Mesodermal cell (in vitro differentiated cells): ENCODE measurements at regions not wholly inside any gene's neighbourhood (a gene's known extent, or its start where the extent isn't known, plus 50 kb on each side); places are given as distances from the start of the nearest gene placed in this dataset.
"Not testable (repeated sequence)": the region's sequence is repeated elsewhere in the genome, so short reads cannot be mapped to it uniquely, and the experiment has no call there.

Experiments used
- H3K27ac ChIP-seq: 2 replicates; pipeline ENCODE4 v1.7.0; 2013; ENCODE audit warnings: mild to moderate bottlenecking, low read depth, low read length, moderate library complexity; ENCODE audit not compliant: severe bottlenecking
- H3K36me3 ChIP-seq: 2 replicates; pipeline ENCODE4 v1.7.1; 2013; ENCODE audit warnings: mild to moderate bottlenecking, low read length, moderate library complexity; ENCODE audit not compliant: control insufficient read depth, insufficient read depth
- H3K4me1 ChIP-seq: one replicate; pipeline ENCODE4 v1.7.1; 2013; ENCODE audit warnings: mild to moderate bottlenecking, low read length; ENCODE audit not compliant: insufficient read depth, control insufficient read depth, poor library complexity, severe bottlenecking
- H3K4me3 ChIP-seq: 2 replicates; pipeline ENCODE4 v1.7.0; 2013; ENCODE audit warnings: low read length, control low read depth, mild to moderate bottlenecking; ENCODE audit not compliant: insufficient read depth, poor library complexity, severe bottlenecking; ENCODE audit errors: extremely low read depth
- H3K9me3 ChIP-seq: 2 replicates; pipeline ENCODE4 v1.7.1; 2013; ENCODE audit warnings: mild to moderate bottlenecking, low read length, moderate library complexity; ENCODE audit not compliant: control insufficient read depth
- WGBS, 2 experiments: methylation state at CpG; one replicate each; pipeline ENCODE4 v1.1.5; 2013; ENCODE audit warnings: missing lambda C conversion rate in 2 of 2; ENCODE audit not compliant: insufficient coverage in 2 of 2; 5-methylcytosine and 5-hydroxymethylcytosine counted together

- no peaks in the 10 kb centered on the region for H3K36me3 ChIP-seq
- H3K4me3 ChIP-seq: no peak overlapping the region
- 91% methylated on average over 1 of the region's 1 CpG; no CpG with 5 or more reads in 1 of the 2 experiments for WGBS, 2 experiments
- no peaks in the 10 kb centered on the region for H3K9me3 ChIP-seq
- H3K4me1 ChIP-seq: peaks cover 17% of the 10 kb centered on the region
- H3K27ac ChIP-seq: no peak overlapping the region
Measured at GRCh38 chr21:35473496-35473895, 424.4 kb upstream of the RUNX1 start.

GRCh38 chr21:35470522-35470921 is 421.4 kb upstream of the RUNX1 start:
- Histone ChIP-seq H3K9me3 (peaks cover 4% of the 10 kb centered on the region), H3K4me1 (no peaks in the 10 kb centered on the region), H3K36me3 (no peaks in the 10 kb centered on the region), H3K4me3 (no peak overlapping the region), H3K27ac (no peak overlapping the region)
- WGBS, 2 experiments: 24 to 33% methylated on average over 1 to 3 of the region's 5 CpGs

DNA sequence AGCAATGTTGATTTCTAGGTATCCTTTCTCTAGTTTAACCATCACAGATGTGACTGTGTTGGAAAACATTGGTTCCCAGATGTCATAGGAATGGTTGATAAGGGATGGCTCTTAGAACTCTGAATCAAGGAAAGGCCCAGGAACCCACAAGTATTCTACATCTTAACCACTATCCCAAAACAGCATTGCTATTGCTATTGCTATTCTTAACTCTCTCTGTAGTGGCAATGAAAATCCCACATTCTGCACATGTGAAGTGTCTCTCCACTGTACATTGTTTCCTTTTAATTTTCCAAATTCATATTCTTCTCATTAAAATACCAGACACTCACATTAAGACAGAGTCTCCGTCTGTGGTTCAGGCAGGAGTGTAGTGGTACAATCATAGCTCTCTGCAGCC is 420.4 kb upstream of the RUNX1 start:
- Histone ChIP-seq H3K4me1 (no peaks in the 10 kb centered on the region), H3K27ac (no peak overlapping the region), H3K4me3 (no peak overlapping the region), H3K36me3 (no peaks in the 10 kb centered on the region), H3K9me3 (peaks cover 4% of the 10 kb centered on the region)
- 83 to 88% methylated on average over 1 of the region's 1 CpG for WGBS, 2 experiments

- Histone ChIP-seq H3K4me3 (no peak overlapping the region), H3K9me3 (peaks cover 4% of the 10 kb centered on the region), H3K4me1 (no peaks in the 10 kb centered on the region), H3K36me3 (no peaks in the 10 kb centered on the region), H3K27ac (no peak overlapping the region)
- 90 to 96% methylated on average over 3 to 4 of the region's 5 CpGs for WGBS, 2 experiments
Measured at GRCh38 chr21:35468991-35469390, 419.9 kb upstream of the RUNX1 start.

DNA sequence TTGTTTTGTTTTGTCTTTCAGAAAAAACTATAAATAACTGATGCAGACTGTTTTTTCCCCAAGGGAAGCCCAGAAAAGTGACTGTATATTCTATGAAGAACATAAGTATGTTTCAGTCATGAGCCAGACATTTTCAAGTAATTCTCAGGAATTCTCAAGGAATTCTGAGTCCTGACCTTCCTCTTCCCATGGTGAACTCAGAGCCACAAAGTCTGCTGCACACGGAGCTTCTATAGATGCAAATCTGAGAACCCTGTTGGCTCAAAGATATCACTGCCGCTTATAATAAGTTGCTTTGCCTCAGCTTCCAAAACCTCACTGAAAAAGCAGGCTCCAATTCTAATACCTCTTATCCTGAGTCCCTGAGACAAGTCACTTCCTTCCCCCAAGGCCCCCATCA is 418.5 kb upstream of the RUNX1 start:
- no peak overlapping the region for H3K27ac ChIP-seq
- H3K4me3 ChIP-seq: no peak overlapping the region
- H3K36me3 ChIP-seq: no peaks in the 10 kb centered on the region
- WGBS, 2 experiments: 76 to 90% methylated on average over 2 of the region's 2 CpGs
- no peaks in the 10 kb centered on the region for H3K4me1 ChIP-seq
- peaks cover 4% of the 10 kb centered on the region for H3K9me3 ChIP-seq

- H3K9me3 ChIP-seq, H3K27ac ChIP-seq, H3K36me3 ChIP-seq, H3K4me3 ChIP-seq, H3K4me1 ChIP-seq: not testable (repeated sequence)
- WGBS, 2 experiments: 82 to 94% methylated on average over 4 of the region's 5 CpGs
Measured at GRCh38 chr21:35466681-35467080, 417.6 kb upstream of the RUNX1 start.

GRCh38 chr21:35465741-35466140 is 416.6 kb upstream of the RUNX1 start:
- H3K27ac ChIP-seq: no peak overlapping the region
- no peak overlapping the region for H3K4me3 ChIP-seq
- H3K9me3 ChIP-seq: peaks cover 4% of the 10 kb centered on the region
- H3K4me1 ChIP-seq: no peaks in the 10 kb centered on the region
- no peaks in the 10 kb centered on the region for H3K36me3 ChIP-seq
- 83 to 100% methylated on average over 1 to 2 of the region's 2 CpGs for WGBS, 2 experiments

DNA sequence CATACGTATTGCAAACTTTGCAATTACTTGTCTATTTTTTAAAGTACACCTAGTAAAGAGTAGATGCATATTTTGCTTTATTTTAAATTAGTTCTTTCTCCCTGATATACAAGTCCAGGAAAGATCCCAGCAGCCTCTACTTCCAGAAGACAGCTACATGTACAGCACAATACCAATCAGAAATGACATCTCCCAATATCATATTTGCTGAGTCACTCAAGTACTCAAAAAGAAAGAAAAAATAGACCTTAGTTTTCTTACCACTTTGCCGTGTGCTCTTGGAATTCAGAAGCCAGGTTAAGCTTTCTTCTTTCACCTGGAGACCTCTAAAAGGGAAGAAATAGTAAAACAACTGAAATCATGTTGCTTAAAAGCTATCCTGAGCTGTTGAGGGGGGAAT is 412.6 kb upstream of the RUNX1 start:
- H3K9me3 ChIP-seq: peaks cover 4% of the 10 kb centered on the region
- H3K4me3 ChIP-seq: no peak overlapping the region
- no CpG with 5 or more reads among the region's 2 CpGs for WGBS, 2 experiments
- H3K27ac ChIP-seq: no peak overlapping the region
- H3K4me1 ChIP-seq: no peaks in the 10 kb centered on the region
- H3K36me3 ChIP-seq: no peaks in the 10 kb centered on the region

- Histone ChIP-seq H3K9me3 (no peaks in the 10 kb centered on the region), H3K27ac (no peak overlapping the region), H3K4me3 (no peak overlapping the region), H3K36me3 (no peaks in the 10 kb centered on the region), H3K4me1 (no peaks in the 10 kb centered on the region)
- WGBS, 2 experiments: 97 to 100% methylated on average over 3 to 5 of the region's 9 CpGs
Measured at GRCh38 chr21:35460441-35460840, 411.3 kb upstream of the RUNX1 start.

- Histone ChIP-seq H3K9me3 (no peaks in the 10 kb centered on the region), H3K27ac (no peak overlapping the region), H3K36me3 (no peaks in the 10 kb centered on the region), H3K4me3 (no peak overlapping the region), H3K4me1 (no peaks in the 10 kb centered on the region)
- WGBS, 2 experiments: 92 to 100% methylated on average over 3 to 4 of the region's 5 CpGs
Measured at GRCh38 chr21:35458405-35458804, 409.3 kb upstream of the RUNX1 start.

DNA sequence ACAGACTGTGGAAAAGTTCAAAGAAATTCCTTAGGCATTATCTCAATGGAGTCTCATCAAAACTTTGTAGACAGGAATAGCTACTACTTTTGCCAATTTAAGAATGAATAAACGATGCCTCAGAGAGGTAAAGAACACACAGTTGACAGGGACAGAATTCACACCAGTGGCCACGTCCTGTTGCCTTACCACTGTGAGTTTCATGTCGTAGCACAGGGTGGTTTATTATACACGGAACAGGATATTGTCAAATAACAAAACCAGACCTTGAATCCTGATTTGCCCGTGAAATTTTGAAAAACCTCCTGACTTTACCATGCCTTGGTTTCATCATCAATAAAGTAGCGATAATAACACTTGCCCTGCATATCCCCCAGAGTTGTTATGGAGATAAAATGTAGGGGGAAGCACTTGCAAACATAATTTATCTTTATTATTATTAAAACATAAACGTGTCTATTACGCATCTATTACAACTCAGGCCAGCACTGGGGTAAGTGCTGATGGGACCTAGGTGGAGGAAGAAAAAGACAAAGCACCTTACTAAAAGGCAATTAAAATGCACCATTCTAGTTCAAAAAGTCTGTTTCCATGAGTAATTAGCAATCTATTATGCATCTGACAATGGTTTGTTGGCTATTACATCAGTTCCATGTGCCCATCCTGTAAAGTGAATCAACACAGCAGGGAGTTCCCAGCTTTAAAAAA is 408.1 kb upstream of the RUNX1 start:
- Histone ChIP-seq H3K4me1 (no peaks in the 10 kb centered on the region), H3K9me3 (peaks cover under 1% of the 10 kb centered on the region), H3K36me3 (no peaks in the 10 kb centered on the region), H3K27ac (no peak overlapping the region), H3K4me3 (no peak overlapping the region)
- 92 to 97% methylated on average over 4 of the region's 8 CpGs for WGBS, 2 experiments
